GM12873 (cell line): ENCODE measurements at regions not wholly inside any gene's neighbourhood (a gene's known extent, or its start where the extent isn't known, plus 50 kb on each side); places are given as distances from the start of the nearest gene placed in this dataset.

Experiments
- CTCF ChIP-seq: IDR thresholded peaks from 2 replicates; pipeline ENCODE4 v1.5.1; 2012; ENCODE audit warnings: low read depth, mild to moderate bottlenecking, moderate library complexity, low read length, control low read depth; ENCODE audit not compliant: insufficient read depth; ENCODE audit errors: missing control alignments

GRCh38 chr2:16948710-16949109 is 283.1 kb upstream of the CYRIA start:
- TF ChIP-seq CTCF = no peak

DNA sequence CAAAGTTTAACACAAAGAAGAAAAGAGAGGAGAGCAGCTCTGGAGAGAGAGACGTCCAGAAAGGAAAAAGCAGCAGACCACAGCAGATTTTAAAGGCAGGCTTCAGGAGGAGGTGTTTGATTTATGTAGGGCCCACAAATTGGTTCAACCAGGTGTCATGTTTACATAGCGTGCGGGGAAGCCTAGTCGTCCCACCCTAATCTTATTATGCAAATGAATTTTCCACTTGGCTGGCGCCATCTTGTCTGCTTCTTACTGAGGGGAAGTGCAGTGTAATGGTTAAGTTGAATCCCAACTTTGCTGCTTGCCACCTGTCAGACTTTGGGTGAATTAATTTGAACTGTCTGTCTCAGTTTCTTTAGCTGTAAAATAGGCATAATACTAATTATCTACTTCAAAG is 282.4 kb upstream of the CYRIA start:
- no peak for TF ChIP-seq CTCF

DNA sequence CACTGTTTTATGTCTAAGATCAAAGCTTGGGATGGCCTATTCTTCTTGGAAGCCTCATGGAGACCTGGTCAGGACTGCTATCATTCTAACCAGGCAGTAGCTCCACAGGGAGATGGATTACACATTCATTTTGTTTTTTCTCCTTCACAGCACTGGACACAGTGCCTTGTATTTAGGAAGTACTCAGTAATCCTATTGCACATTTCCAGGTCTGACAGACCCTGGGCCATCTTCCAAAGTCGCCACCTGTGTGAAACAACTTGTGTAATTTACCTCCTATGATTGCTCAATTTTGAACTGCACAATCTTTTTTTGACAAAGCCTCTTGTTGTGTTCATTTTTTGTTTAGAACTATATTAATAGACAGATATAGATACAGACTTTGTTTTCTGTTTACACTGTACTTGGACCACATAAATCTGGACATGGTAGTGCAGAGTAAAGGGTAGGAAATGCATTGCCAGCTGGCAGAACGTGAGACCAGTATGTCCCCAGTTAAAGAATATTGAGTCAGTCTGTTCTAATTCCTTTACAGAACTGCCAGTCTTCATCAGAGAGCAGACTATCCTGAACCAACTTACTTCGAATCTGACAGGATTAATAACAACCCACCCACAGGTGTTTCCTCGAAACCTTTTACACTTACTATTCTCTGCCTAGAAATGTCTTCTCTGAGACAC is 277.8 kb upstream of the CYRIA start:
- no peak for TF ChIP-seq CTCF

DNA sequence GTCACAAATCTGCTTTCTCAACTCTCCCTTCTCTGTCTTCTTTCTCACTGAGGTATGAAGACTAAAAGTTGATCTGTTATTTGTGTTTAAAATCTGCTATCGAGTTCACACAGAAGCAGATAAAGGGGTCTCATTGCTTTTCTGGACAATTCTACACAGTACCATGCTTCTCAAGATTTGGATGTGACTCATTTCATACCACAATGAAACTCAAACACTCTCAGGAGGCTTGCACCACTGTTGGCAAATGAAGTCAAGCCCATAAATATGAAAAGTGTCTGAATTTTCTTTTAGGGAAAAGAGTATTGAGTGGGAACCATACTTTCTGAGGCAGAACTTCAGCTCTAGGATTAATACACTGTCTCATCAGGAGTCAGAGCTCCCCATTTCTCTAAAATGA is 274.6 kb upstream of the CYRIA start:
- TF ChIP-seq CTCF = no peak

GRCh38 chr2:16939771-16940170 is 274.1 kb upstream of the CYRIA start:
- TF ChIP-seq CTCF = no peak

DNA sequence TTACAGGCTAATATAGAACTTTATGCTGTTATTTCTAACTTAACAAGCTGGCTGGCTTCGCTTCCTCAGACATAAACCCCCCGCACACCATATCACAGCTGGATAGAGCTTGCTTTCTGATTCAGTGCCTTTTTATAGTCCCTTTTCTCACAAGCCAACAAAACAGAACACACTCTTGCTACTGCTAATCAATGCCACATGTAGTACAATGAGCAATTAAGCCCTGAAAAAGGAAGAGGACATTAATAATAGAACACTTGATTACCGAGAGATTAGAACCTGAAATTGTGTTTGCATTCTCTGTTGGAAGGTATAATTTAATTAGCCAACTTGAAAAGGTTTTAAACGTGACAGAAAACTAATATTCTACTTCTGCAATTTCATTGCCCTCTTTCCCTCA is 267.7 kb upstream of the CYRIA start:
- no peak for TF ChIP-seq CTCF

GRCh38 chr2:16932826-16933225 is 267.2 kb upstream of the CYRIA start:
- TF ChIP-seq CTCF = no peak

GRCh38 chr2:16931441-16931840 is 265.8 kb upstream of the CYRIA start:
- no peak for TF ChIP-seq CTCF
